ENCODE measurements at regions not wholly inside any gene's neighbourhood (a gene's known extent, or its start where the extent isn't known, plus 50 kb on each side); places are given as distances from the start of the nearest gene placed in this dataset.

GRCh38 chr6:91094806-91095475, 508.1 kb upstream of the MAP3K7 start:
- TF ChIP-seq CTCF (IDR thresholded peaks at IDR 0.05), result no peak
- TF ChIP-seq POLR2A (IDR thresholded peaks at IDR 0.05), result no peak
- TF ChIP-seq POLR2AphosphoS5 (IDR thresholded peaks at IDR 0.05), result no peak

All from breast epithelium (tissue), 3 donors.